GM23338 (cell line): ENCODE measurements at regions not wholly inside any gene's neighbourhood (a gene's known extent, or its start where the extent isn't known, plus 50 kb on each side); places are given as distances from the start of the nearest gene placed in this dataset.

ENCODE experiments used
- ATAC-seq: fragments of 200-7000 bp; cut with Tn5 transposase; 3 replicates; pipeline ENCODE4 v1.9.1; 2020
- DNase-seq: peaks from one replicate; pipeline ENCODE4 v3.0.0-alpha.2; 2015; ENCODE audit warnings: low spot score
- H2AFZ ChIP-seq: fragments of 200-600 bp; sonication (generic); 2 replicates; pipeline ENCODE4 v1.8.0; 2016; ENCODE audit warnings: antibody characterized with exemption, mild to moderate bottlenecking, moderate library complexity
- H3F3A ChIP-seq: fragments of 200-600 bp; sonication (generic); replicated peaks from 2 replicates; pipeline ENCODE4 v1.8.0; 2017; ENCODE audit warnings: antibody characterized with exemption, mixed run types, low read depth
- H3K27ac ChIP-seq: fragments of 200-600 bp; sonication (generic); 2 replicates; pipeline ENCODE4 v1.6.1; 2016; ENCODE audit warnings: low read depth
- H3K27me3 ChIP-seq: fragments of 200-600 bp; sonication (generic); 2 replicates; pipeline ENCODE4 v1.8.0; 2016; ENCODE audit warnings: mild to moderate bottlenecking, mixed run types, moderate library complexity; ENCODE audit not compliant: insufficient read depth
- H3K36me3 ChIP-seq: fragments of 200-600 bp; sonication (generic); 2 replicates; pipeline ENCODE4 v1.8.0; 2016; ENCODE audit warnings: mild to moderate bottlenecking; ENCODE audit not compliant: insufficient read depth
- H3K4me1 ChIP-seq: fragments of 200-600 bp; sonication (generic); 2 replicates; pipeline ENCODE4 v1.8.0; 2016; ENCODE audit warnings: mild to moderate bottlenecking, moderate library complexity; ENCODE audit not compliant: insufficient read depth
- H3K4me2 ChIP-seq: fragments of 200-600 bp; sonication (generic); 2 replicates; pipeline ENCODE4 v1.7.1; 2017; ENCODE audit warnings: mixed run types
- H3K4me3 ChIP-seq: fragments of 200-600 bp; sonication (generic); 2 replicates; pipeline ENCODE4 v1.6.1; 2016; ENCODE audit warnings: mixed run types
- H3K79me2 ChIP-seq: fragments of 200-600 bp; sonication (generic); replicated peaks from 2 replicates; pipeline ENCODE4 v1.8.0; 2017; ENCODE audit warnings: mild to moderate bottlenecking; ENCODE audit not compliant: insufficient read depth
- H3K9me2 ChIP-seq: fragments of 200-600 bp; sonication (generic); 2 replicates; pipeline ENCODE4 v1.8.0; 2017; ENCODE audit not compliant: insufficient read depth
- H4K20me1 ChIP-seq: fragments of 200-600 bp; sonication (generic); replicated peaks from 2 replicates; pipeline ENCODE4 v1.8.0; 2017; ENCODE audit warnings: mild to moderate bottlenecking; ENCODE audit not compliant: insufficient read depth
- H3K27ac Mint-ChIP-seq: 2 replicates; pipeline ENCODE4 v1.8.0; 2020; ENCODE audit warnings: inconsistent platforms, mild to moderate bottlenecking, moderate library complexity, mixed read lengths
- H3K27me3 Mint-ChIP-seq: 3 replicates; pipeline ENCODE4 v1.8.0; 2022; ENCODE audit warnings: low read depth, mild to moderate bottlenecking, moderate library complexity, mixed read lengths, inconsistent platforms; ENCODE audit not compliant: insufficient read depth, poor library complexity
- H3K36me3 Mint-ChIP-seq: 3 replicates; pipeline ENCODE4 v1.8.0; 2021; ENCODE audit warnings: low read depth, mild to moderate bottlenecking, inconsistent platforms, moderate library complexity, mixed read lengths
- H3K4me1 Mint-ChIP-seq: 3 replicates; pipeline ENCODE4 v1.8.0; 2020; ENCODE audit warnings: mild to moderate bottlenecking, inconsistent platforms, mixed read lengths
- H3K4me3 Mint-ChIP-seq: 3 replicates; pipeline ENCODE4 v1.8.0; 2021; ENCODE audit warnings: moderate library complexity, mild to moderate bottlenecking, inconsistent platforms, mixed read lengths
- H3K9me3 Mint-ChIP-seq: 3 replicates; pipeline ENCODE4 v1.8.0; 2020; ENCODE audit warnings: moderate library complexity, mild to moderate bottlenecking, inconsistent platforms, mixed read lengths
- CREB1 ChIP-seq: fragments of 250-450 bp; sonication (Bioruptor Pico); IDR thresholded peaks from 2 replicates; pipeline ENCODE4 v1.5.0; 2020; ENCODE audit warnings: low read depth, mild to moderate bottlenecking, moderate library complexity
- EZH2 ChIP-seq: fragments of 200-600 bp; sonication (generic); IDR thresholded peaks from one replicate; pipeline ENCODE4 v1.8.0; 2017; ENCODE audit warnings: antibody characterized with exemption, mild to moderate bottlenecking, low read depth; ENCODE audit not compliant: unreplicated experiment
- JUNB ChIP-seq: IDR thresholded peaks from one replicate; pipeline ENCODE4 v1.6.1; 2016; ENCODE audit warnings: antibody characterized with exemption; ENCODE audit not compliant: unreplicated experiment
- POLR2AphosphoS5 ChIP-seq: IDR thresholded peaks from 2 replicates; pipeline ENCODE4 v1.6.1; 2016; ENCODE audit warnings: antibody characterized with exemption, low read depth
- STAT1 ChIP-seq: IDR thresholded peaks from one replicate; pipeline ENCODE4 v1.6.1; 2016; ENCODE audit warnings: antibody characterized with exemption; ENCODE audit not compliant: unreplicated experiment
- ZNF114 ChIP-seq: fragments of 250-450 bp; sonication (Bioruptor Pico); IDR thresholded peaks from 2 replicates; pipeline ENCODE4 v1.5.0; 2020; ENCODE audit warnings: mild to moderate bottlenecking, moderate library complexity
- TF ChIP-seq, protein P1 (sequence below): fragments of 250-450 bp; sonication (Bioruptor Pico); IDR thresholded peaks from 2 replicates; pipeline ENCODE4 v1.5.0; 2020; ENCODE audit warnings: mild to moderate bottlenecking, moderate library complexity
- TF ChIP-seq, protein P2 (sequence below): IDR thresholded peaks from 2 replicates; pipeline ENCODE4 v1.6.1; 2016; ENCODE audit warnings: antibody characterized with exemption

DNA sequence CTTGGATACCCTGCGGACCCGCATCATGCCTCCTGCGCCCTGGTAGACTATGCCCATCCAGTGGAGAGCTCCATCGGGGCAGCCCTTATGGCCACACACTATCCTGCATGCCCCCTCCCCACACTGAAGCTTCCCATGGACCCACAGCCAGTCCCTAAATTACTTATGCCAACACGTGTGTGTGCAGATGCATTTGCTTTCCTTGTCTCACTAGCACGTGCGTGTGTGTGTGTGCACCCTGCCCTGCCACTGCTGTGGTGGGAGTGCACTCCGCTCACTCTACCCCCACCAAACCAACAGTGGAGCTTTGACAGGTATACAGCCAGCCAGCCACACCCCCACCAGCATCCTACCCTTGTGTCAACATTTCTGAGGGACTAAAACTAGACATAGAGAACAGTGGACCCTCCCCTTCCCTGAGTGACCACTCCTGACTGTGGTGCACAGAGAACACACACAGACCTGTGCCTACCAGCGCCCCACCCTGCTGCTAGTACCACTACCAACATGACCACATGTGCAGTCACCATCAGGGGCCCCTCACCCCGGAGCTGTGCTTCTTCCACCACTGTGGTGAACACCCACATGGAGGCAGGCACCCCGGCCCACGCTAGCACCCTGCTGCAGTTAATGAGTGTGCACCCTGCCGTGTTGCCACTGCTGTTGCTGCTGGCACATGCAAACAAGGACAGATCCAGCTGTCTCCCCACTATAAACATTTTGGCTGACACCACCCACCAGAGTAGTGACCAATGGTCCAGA, 310.8 kb downstream of the GABRB3 start (continued):
- TF ChIP-seq, protein P1, sequence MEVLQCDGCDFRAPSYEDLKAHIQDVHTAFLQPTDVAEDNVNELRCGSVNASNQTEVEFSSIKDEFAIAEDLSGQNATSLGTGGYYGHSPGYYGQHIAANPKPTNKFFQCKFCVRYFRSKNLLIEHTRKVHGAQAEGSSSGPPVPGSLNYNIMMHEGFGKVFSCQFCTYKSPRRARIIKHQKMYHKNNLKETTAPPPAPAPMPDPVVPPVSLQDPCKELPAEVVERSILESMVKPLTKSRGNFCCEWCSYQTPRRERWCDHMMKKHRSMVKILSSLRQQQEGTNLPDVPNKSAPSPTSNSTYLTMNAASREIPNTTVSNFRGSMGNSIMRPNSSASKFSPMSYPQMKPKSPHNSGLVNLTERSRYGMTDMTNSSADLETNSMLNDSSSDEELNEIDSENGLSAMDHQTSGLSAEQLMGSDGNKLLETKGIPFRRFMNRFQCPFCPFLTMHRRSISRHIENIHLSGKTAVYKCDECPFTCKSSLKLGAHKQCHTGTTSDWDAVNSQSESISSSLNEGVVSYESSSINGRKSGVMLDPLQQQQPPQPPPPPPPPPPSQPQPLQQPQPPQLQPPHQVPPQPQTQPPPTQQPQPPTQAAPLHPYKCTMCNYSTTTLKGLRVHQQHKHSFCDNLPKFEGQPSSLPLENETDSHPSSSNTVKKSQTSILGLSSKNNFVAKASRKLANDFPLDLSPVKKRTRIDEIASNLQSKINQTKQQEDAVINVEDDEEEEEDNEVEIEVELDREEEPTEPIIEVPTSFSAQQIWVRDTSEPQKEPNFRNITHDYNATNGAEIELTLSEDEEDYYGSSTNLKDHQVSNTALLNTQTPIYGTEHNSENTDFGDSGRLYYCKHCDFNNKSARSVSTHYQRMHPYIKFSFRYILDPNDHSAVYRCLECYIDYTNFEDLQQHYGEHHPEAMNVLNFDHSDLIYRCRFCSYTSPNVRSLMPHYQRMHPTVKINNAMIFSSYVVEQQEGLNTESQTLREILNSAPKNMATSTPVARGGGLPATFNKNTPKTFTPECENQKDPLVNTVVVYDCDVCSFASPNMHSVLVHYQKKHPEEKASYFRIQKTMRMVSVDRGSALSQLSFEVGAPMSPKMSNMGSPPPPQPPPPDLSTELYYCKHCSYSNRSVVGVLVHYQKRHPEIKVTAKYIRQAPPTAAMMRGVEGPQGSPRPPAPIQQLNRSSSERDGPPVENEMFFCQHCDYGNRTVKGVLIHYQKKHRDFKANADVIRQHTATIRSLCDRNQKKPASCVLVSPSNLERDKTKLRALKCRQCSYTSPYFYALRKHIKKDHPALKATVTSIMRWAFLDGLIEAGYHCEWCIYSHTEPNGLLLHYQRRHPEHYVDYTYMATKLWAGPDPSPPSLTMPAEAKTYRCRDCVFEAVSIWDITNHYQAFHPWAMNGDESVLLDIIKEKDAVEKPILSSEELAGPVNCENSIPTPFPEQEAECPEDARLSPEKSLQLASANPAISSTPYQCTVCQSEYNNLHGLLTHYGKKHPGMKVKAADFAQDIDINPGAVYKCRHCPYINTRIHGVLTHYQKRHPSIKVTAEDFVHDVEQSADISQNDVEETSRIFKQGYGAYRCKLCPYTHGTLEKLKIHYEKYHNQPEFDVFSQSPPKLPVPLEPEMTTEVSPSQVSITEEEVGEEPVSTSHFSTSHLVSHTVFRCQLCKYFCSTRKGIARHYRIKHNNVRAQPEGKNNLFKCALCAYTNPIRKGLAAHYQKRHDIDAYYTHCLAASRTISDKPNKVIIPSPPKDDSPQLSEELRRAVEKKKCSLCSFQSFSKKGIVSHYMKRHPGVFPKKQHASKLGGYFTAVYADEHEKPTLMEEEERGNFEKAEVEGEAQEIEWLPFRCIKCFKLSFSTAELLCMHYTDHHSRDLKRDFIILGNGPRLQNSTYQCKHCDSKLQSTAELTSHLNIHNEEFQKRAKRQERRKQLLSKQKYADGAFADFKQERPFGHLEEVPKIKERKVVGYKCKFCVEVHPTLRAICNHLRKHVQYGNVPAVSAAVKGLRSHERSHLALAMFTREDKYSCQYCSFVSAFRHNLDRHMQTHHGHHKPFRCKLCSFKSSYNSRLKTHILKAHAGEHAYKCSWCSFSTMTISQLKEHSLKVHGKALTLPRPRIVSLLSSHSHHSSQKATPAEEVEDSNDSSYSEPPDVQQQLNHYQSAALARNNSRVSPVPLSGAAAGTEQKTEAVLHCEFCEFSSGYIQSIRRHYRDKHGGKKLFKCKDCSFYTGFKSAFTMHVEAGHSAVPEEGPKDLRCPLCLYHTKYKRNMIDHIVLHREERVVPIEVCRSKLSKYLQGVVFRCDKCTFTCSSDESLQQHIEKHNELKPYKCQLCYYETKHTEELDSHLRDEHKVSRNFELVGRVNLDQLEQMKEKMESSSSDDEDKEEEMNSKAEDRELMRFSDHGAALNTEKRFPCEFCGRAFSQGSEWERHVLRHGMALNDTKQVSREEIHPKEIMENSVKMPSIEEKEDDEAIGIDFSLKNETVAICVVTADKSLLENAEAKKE, result no peak
- TF ChIP-seq POLR2AphosphoS5 (no peak), JUNB (no peak), ZNF114 (CRISPR knock-in tag) (no peak), EZH2 (no peak), CREB1 (CRISPR knock-in tag) (no peak), STAT1 (no peak)
- TF ChIP-seq, protein P2, sequence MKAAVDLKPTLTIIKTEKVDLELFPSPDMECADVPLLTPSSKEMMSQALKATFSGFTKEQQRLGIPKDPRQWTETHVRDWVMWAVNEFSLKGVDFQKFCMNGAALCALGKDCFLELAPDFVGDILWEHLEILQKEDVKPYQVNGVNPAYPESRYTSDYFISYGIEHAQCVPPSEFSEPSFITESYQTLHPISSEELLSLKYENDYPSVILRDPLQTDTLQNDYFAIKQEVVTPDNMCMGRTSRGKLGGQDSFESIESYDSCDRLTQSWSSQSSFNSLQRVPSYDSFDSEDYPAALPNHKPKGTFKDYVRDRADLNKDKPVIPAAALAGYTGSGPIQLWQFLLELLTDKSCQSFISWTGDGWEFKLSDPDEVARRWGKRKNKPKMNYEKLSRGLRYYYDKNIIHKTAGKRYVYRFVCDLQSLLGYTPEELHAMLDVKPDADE, result no peak

- Histone ChIP-seq H3K4me3 (no peak overlapping the region), H2AFZ (no peak overlapping the region), H3K27ac (no peak overlapping the region), H3K4me2 (no peak overlapping the region), H3K4me1 (no peaks in the 10 kb centered on the region), H3K36me3 (peaks cover 3% of the 10 kb centered on the region; the same call in 1 of the 2 replicates), H4K20me1 (no peaks in the 10 kb centered on the region), H3K9me2 (peaks cover 4% of the 10 kb centered on the region; the same call in 1 of the 2 replicates), H3K27me3 (no peaks in the 10 kb centered on the region), H3K79me2 (no peaks in the 10 kb centered on the region), H3F3A (no peaks in the 10 kb centered on the region)
- peaks cover 3% of the 10 kb centered on the region; the same call in 1 of the 3 replicates for H3K4me1 Mint-ChIP-seq
- H3K27me3 Mint-ChIP-seq, result no peaks in the 10 kb centered on the region
- peaks cover 27% of the 10 kb centered on the region for H3K9me3 Mint-ChIP-seq
- no peak for DNase-seq
- no peak overlapping the region for H3K4me3 Mint-ChIP-seq
- peaks cover 15% of the 10 kb centered on the region; the same call in 2 of the 3 replicates for H3K36me3 Mint-ChIP-seq
- H3K27ac Mint-ChIP-seq, result no peak overlapping the region
- no peak for ATAC-seq
- no peak for TF ChIP-seq EZH2
- TF ChIP-seq, protein P1, result no peak
Measured at GRCh38 chr15:26460165-26460564, 312.7 kb downstream of the GABRB3 start.
